Activated CD8-positive, alpha-beta memory T cell treated with anti-CD3 and anti-CD28 coated beads, Interleukin-2, amount 50 U/mL, for 1 hour (primary cell): ENCODE measurements at regions not wholly inside any gene's neighbourhood (a gene's known extent, or its start where the extent isn't known, plus 50 kb on each side); places are given as distances from the start of the nearest gene placed in this dataset.
"Not testable (repeated sequence)": the region's sequence is repeated elsewhere in the genome, so short reads cannot be mapped to it uniquely, and the experiment has no call there.

Experiments
- DNase-seq: peaks from one replicate; pipeline ENCODE4 v3.0.0-alpha.2; 2020; ENCODE audit errors: extremely low read depth

GRCh38 chr14:106346534-106347290, 820.3 kb downstream of the TMEM121 start:
- DNase-seq = no peak

- DNase-seq = no peak
Measured at GRCh38 chr14:106347291-106347778, 821.0 kb downstream of the TMEM121 start.

- no peak for DNase-seq
Measured at GRCh38 chr14:106347890-106348755, 821.7 kb downstream of the TMEM121 start.

- DNase-seq = peak; percentile 32
Measured at GRCh38 chr14:106348873-106349540, 822.6 kb downstream of the TMEM121 start.

GRCh38 chr14:106349678-106350457, 823.5 kb downstream of the TMEM121 start:
- DNase-seq = not testable (repeated sequence)

- not testable (repeated sequence) for DNase-seq
Measured at GRCh38 chr14:106355007-106355791, 828.8 kb downstream of the TMEM121 start.

GRCh38 chr14:106355881-106356642, 829.7 kb downstream of the TMEM121 start:
- DNase-seq = not testable (repeated sequence)

GRCh38 chr14:106356643-106356930, 830.2 kb downstream of the TMEM121 start:
- not testable (repeated sequence) for DNase-seq

GRCh38 chr14:106359157-106359887, 832.9 kb downstream of the TMEM121 start:
- not testable (repeated sequence) for DNase-seq

- DNase-seq = not testable (repeated sequence)
Measured at GRCh38 chr14:106365371-106365770, 839.0 kb downstream of the TMEM121 start.

- not testable (repeated sequence) for DNase-seq
Measured at GRCh38 chr14:106365894-106366293, 839.5 kb downstream of the TMEM121 start.

GRCh38 chr14:106366971-106367370, 840.6 kb downstream of the TMEM121 start:
- DNase-seq = not testable (repeated sequence)

- not testable (repeated sequence) for DNase-seq
Measured at GRCh38 chr14:106369456-106369855, 843.1 kb downstream of the TMEM121 start.

- peak; percentile 34 for DNase-seq
Measured at GRCh38 chr14:106372870-106373652, 846.7 kb downstream of the TMEM121 start.

- DNase-seq = not testable (repeated sequence)
Measured at GRCh38 chr14:106373653-106374110, 847.3 kb downstream of the TMEM121 start.

- no peak for DNase-seq
Measured at GRCh38 chr14:106377432-106377831, 851.0 kb downstream of the TMEM121 start.

GRCh38 chr14:106378191-106378590, 851.8 kb downstream of the TMEM121 start:
- no peak for DNase-seq

GRCh38 chr14:106380740-106381139, 854.4 kb downstream of the TMEM121 start:
- no peak for DNase-seq
